GM23248 (cell line): ENCODE measurements at regions not wholly inside any gene's neighbourhood (a gene's known extent, or its start where the extent isn't known, plus 50 kb on each side); places are given as distances from the start of the nearest gene placed in this dataset.

Experiments used
- EZH2 ChIP-seq: fragments of 200-600 bp; sonication (generic); IDR thresholded peaks from 2 replicates; pipeline ENCODE4 v1.6.1; 2018; ENCODE audit warnings: antibody characterized with exemption, mild to moderate bottlenecking; ENCODE audit not compliant: insufficient read depth, poor library complexity, severe bottlenecking
- EZH2phosphoT487 ChIP-seq: fragments of 200-600 bp; sonication (generic); IDR thresholded peaks from 2 replicates; pipeline ENCODE4 v1.6.1; 2018; ENCODE audit warnings: antibody characterized with exemption, moderate library complexity, mild to moderate bottlenecking, low read depth; ENCODE audit not compliant: insufficient read depth

DNA sequence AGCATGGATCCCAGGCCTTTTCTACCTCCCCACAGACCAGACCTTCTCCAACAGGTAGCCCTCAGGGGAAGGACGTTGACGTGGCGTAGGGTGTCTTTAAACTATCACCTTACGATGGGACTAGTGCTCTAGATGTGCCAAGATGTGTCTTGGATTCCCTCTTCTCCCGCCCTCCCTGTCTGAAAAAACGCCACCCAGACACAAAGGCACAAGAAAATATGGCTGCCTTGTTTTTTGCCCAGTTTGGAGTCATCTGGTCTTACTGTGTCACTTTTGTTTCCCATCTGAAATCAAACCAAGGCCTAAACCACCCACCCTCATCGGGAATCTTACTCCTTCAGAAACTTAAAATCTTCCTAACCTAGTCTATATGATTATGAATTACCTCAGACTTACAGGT, 235.4 kb downstream of the OR13H1 start:
- no peak for TF ChIP-seq EZH2
- no peak for TF ChIP-seq EZH2phosphoT487
